ENCODE measurements at regions not wholly inside any gene's neighbourhood (a gene's known extent, or its start where the extent isn't known, plus 50 kb on each side); places are given as distances from the start of the nearest gene placed in this dataset.

DNA sequence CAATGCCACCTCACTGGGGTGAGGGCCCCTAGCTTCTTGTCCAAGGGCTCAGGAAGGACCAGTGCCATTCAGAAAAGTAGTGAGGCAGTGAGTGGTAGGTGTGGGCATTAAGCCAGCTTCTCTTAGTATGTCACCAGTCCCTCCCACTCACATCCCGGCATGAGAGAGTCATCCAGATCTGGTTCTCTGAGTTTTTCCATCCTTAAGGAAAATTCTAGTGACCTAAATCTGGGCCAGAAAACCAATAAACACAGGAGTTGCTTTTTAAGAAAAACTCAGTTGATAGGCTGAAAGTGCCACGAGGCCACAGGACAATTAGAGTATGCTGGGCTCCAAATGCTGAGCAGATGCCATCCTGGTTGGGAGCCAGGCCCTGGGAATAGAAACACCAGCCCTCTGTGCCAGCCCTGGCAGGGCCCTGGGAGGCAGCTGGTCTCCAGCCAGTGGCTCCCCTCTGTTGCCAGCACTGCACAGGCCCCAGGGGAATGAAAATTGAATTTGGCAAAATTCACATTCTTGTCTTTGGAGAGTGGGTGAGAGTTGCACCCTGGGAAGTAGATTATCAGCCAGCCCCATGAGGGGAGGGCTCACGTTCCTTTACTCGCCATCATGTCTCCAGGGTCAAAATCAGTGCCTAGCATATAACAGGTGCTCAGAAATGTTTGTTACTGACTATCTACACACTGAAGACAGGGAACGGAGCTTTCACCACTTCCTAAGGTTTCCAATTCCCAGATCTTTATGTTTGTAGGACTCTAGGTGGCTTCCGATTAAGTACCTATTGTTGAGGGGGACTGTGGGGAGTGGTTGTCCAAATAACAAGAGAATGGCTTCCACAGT, 52.8 kb downstream of the FAM43A start:
- DNase-seq (ENCODE audit: low read depth in 3 of 3, low spot score in 1 of 3): no peak

GRCh38 chr3:194739498-194740284, 54.0 kb downstream of the FAM43A start:
- no peak for DNase-seq (ENCODE audit: low read depth in 3 of 3, low spot score in 1 of 3)

- DNase-seq (ENCODE audit: low read depth in 3 of 3, low spot score in 1 of 3): no peak
These were observed 55.3 kb downstream of the FAM43A start for GRCh38 chr3:194740859-194741491.

GRCh38 chr3:194741916-194742315, 56.2 kb downstream of the FAM43A start:
- DNase-seq (ENCODE audit: low read depth in 3 of 3, low spot score in 1 of 3): no peak

DNA sequence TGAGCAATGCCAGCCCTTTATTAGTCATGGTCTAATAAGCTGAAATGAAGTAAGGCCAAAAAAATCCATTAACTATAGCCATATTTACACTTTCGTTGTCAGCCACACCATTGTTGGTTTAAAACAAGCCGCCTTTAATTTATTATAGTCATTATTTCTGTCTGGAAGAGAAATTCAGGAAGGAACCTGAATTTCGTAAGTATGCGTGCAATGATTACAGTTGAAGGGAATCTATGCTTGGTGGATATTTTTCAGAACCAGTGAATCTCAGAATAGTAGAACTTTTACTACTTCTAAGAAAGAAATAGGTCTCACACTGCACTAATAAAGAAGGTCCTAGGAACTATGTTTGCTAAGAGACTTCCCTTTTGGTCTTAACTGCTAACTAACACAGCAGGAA, 59.1 kb downstream of the FAM43A start:
- DNase-seq (ENCODE audit: low read depth in 3 of 3, low spot score in 1 of 3): no peak

- no peak for DNase-seq (ENCODE audit: low read depth in 3 of 3, low spot score in 1 of 3)
These were observed 59.9 kb downstream of the FAM43A start for GRCh38 chr3:194745422-194746184.

GRCh38 chr3:194748225-194748624, 62.5 kb downstream of the FAM43A start:
- no peak for DNase-seq (ENCODE audit: low read depth in 3 of 3, low spot score in 1 of 3)

- no peak for DNase-seq (ENCODE audit: low read depth in 3 of 3, low spot score in 1 of 3)
These were observed 64.2 kb downstream of the FAM43A start for GRCh38 chr3:194749631-194750490.

DNA sequence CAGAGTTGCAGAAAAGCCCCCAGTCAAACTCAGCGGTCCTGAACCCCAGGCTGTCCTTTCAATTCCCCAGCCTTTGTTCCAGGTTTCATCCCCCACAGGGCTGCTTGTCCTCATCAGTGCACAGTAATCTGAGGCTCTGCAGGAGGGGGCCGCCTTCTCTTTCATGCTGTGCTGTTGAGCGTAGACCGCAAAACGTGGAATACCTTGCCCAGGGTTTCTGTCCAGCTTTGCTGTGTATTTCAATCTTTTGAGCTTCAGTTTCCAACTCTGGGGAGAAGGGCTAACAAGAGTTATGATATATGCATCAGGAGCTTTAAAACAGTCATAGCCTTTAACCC, 64.8 kb downstream of the FAM43A start:
- DNase-seq (ENCODE audit: low read depth in 3 of 3, low spot score in 1 of 3): no peak

DNA sequence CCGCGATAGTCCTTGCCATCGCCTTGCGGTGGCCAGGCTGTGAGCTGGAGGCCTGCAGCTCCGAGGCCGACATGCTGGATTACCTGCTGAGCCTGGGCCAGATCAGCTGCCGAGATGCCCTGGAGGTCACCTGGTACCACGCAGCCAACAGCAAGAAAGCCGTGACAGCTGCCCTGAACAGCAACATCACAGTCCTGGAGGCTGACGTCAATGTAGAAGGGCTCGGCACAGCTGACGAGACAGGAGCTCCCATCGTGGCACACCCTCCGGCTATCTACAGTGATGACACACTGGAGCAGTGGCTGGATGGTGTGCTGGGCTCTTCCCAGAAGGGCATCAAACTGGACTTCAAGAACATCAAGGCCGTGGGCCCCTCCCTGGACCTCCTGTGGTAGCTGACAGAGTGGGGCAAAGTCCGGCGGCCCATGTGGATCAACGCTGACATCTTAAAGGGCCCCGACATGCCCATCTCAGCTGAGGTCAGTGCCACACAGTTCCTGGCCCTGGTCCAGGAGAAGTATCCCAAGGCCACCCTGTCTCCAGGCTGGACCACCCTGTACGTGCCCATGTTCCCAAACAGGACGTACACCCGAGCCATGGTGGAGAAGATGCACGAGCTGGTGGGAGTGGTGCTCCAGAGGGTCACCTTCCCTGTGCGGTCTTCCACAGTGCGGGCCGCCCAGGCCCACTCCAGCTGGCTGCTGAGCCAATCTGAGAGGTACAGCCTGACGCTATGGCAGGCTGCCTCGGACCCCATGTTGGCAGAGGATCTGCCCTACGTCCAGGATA, 70.2 kb downstream of the FAM43A start:
- DNase-seq (ENCODE audit: low read depth in 3 of 3, low spot score in 1 of 3): no peak

- DNase-seq (ENCODE audit: low read depth in 3 of 3, low spot score in 1 of 3): no peak
These were observed 70.7 kb downstream of the FAM43A start for GRCh38 chr3:194756460-194756779.

DNA sequence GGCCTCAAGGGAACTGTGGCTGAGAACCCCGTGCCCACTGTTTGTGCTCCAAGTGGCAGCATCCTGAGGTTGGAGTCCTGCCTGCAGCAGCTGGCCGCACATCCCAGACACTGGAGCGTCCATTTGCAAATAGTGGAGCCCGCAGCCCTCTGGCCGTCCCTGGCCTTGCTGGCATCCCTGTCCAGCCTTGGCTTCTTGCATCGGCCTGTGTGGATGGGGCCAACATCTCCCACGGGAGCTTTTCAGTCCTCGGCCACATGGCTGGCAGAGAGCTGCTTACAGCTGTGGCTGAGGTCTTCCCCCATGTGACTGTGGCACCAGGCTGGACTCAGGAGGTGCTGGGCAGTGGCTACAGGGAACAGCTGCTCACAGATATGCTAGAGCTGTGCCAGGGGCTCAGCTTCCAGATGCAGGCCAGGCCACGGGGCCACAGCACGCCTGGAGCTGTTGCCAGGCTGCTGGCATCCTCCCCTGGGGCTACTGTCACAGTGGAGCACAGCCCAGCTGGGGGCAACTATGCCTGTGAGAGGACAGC, 71.2 kb downstream of the FAM43A start:
- no peak for DNase-seq (ENCODE audit: low read depth in 3 of 3, low spot score in 1 of 3)

GRCh38 chr3:194757647-194758061, 72.0 kb downstream of the FAM43A start:
- DNase-seq (ENCODE audit: low read depth in 3 of 3, low spot score in 1 of 3): no peak

GRCh38 chr3:194758716-194759115, 73.0 kb downstream of the FAM43A start:
- DNase-seq (ENCODE audit: low read depth in 3 of 3, low spot score in 1 of 3): no peak

DNA sequence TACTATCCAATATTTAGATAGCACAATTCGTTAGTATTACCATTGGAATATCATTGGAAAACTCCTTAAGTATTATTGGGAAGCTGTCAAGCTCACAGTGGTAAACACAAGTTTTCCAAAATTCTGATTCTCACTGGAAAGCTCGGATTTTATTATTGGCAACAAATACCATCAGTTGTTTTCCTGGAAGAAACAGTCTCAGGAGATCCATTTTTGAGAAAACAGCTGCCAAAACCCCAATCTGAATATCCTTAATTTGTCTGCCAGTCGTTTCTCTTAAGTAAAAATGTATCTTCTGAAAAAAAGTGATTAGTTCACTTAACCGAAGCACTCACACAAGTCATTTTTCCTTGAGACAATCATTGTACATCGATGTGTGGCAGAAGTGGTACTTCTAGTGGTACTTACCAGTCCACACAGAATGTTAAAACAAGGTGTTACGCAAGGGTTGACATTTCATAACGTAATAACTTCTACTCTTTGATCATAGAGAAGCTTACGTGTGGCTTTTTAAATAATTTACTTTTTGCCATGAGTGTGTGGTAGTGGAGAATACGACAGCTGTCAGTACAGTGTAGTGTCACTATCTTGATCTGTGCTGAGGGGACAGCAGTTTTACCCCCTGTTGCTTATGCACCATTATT, 74.9 kb downstream of the FAM43A start:
- DNase-seq (ENCODE audit: low read depth in 3 of 3, low spot score in 1 of 3): no peak

GRCh38 chr3:194761384-194761783, 75.7 kb downstream of the FAM43A start:
- DNase-seq (ENCODE audit: low read depth in 3 of 3, low spot score in 1 of 3): no peak

DNA sequence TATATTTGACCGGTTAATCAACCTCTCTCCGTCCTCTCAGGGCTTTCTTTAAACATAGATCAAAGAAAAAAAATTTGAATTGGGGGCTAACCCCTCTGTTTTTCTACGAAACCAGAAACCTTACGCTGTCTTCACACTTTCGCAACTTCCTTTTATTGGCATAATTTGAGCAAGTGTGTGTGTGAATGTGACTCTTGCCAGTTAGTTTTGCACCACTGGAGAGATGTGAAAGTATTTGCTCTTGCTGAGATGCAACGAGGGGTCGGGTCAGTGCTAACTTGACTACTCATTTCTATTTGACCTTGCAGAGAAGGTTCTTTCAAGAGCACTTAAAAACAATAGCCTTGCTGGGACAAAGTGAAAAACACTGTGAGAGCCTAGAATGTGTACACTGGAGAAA, 81.2 kb downstream of the FAM43A start:
- no peak for DNase-seq (ENCODE audit: low read depth in 3 of 3, low spot score in 1 of 3)

- DNase-seq (ENCODE audit: low read depth in 3 of 3, low spot score in 1 of 3): no peak
These were observed 81.9 kb downstream of the FAM43A start for GRCh38 chr3:194767446-194768207.
